ENCODE measurements at regions not wholly inside any gene's neighbourhood (a gene's known extent, or its start where the extent isn't known, plus 50 kb on each side); places are given as distances from the start of the nearest gene placed in this dataset.

DNA sequence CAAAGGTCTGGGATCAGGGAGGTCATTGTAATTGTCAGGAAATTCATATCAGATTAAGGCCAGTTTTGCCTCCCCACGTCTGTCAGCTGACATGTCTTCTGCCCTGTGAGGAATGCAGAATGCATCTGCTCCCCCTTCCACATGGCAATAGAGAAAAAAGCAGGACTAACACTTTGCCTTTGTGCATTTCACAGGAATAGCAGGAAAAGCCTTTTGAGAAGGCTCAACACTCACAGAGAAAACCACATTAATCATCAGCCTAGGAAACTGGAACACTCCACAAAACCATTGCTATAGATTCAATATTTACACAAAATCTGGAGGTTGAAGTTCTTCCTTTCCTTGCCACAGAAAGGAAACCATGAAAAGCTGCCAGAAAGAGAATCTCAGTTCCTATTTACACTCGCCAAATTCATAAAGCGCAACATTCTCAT lies 165.2 kb upstream of the HES1 start:
- DNase-seq, result no peak

DNA sequence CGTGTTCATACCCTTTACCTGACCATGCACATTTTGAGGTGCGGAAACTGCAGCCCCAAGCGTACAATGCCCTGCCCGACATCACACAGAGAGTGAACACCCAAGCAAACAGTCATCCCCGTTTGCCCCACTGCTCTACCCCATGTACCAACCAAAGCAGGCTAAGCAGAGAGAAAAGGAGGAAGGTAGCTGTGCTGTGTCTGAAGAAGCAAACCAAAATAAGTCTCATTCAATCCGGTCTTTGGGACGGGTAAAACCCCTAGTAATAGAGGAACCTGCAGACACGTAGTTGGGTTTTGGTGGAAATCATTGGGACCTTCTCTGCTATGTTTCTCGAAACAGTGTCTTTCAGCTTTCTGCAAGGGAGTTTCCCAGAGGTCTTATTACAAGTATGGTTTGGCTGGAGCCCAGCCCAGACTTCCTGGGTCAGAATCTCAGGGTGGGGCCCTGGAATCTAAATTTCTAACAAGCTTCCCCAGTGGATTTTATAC lies 164.6 kb upstream of the HES1 start:
- DNase-seq, result no peak

DNA sequence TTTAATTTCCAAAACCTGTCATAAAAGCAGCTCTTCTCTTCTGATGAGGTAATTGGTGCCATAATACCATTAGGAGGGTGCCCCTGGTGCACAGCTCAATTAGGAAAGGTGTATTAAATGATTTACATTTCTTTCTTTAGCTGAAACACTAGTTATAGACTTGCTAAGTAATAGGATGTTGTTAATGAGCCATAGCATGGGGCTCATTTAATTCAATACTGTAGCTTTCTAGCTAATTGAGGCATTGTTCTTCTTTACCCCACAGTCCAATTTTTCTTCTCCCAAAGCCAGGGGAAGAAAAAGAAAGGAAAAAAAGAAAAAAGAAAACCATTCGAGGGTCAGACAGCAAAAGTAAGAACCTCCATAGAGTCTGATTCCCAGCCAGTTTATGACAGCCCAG lies 164.0 kb upstream of the HES1 start:
- no peak for DNase-seq

DNA sequence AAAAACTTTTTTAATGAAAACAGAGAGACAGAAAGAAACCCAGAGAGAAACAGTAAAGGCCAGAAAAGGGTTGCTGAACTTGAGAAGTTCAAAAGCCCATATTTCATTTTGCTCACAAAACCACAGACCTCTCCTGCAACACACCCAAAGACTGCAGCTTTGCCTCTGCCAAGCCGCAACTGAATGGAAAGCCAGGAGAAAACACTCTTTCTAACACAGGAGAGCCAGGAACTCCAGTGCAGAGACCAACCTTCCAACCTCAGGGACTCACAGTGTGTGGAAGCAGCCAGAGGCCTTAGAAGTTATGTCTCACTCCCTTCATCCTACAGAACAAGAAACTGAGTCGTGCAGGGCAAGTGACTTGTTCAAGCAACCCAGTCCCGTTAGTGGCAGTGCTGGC lies 163.1 kb upstream of the HES1 start:
- no peak for DNase-seq

DNA sequence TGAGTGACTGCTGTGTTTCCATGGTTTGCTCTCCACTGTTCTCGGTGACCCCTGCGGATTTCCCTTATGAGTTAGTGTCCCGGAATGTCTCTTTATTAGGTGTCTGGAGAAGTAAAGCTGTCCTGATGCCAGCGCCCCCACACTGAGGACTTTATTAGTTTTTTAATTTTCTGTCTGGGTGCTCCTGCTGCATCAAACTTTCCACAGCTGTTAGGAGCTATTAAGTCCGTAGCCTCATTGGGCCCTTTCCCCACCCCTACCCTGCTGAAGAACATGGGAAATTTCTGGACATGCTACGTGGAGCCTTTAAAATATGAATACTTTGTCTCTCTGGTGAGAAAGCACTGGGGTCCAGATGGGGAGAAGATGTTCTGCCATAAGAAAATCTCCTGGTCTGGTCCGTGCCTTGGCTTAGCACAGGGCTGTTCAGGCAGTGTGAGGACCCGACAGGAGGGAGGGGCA lies 161.7 kb upstream of the HES1 start:
- DNase-seq, result no peak

DNA sequence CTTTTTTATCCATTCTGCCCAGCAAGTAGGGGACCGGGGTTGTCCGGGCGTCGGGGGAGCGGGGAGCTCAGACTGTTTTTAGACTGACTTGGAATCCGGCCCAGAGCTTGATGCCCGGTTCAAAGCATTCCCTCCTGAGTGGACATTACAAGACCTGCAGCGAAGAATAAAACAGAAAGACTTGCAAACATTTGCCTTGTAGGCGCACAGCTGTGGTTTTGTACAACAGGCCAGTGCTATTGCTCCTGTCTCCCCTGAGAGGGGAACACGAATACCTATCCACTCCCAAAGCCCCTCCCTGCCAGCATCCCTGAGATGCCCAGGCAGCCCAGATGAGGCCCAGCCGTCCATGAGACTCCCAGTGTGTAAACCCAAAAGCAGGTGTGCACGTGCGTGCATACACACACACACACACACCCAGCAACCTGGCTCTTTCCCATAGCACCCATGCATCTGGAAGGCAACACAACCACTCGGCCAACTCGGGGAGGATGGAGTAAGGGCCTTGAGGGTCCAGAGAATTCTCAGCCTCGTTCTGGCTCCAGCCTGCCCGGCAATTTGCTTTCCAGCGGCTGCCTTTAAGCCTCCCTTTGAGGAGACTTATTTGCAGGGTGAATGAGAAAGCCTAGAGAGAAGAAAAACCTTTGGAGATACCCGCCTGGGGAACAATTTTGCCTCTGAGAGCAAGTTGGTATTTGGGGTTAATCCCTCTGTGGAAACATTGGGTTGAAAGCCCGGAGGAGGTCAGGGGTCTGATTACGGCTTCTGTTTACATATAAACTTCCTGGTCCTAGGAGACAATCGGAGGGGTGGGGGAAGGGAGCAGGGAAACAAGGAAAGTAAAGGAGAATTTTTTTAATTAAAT lies 161.0 kb upstream of the HES1 start:
- no peak for DNase-seq

DNA sequence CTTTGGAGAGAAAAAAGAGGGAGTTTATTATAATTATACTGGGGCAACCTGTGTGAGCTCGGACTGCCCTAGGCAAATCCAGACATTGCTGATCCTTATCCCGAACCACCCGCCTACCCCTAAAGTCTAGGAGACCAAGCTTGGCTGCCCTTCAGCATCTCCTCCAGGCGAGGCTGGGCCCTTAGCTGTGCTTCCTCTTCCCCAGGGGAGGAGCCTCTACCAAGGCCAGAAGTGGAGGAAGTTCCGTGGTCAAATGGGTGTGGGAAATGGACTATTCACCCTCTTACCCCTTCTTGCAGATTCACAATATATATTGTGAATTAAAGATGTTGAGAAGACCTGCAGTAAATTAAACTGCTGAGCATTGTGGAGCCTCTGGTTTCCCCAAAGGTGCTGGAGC lies 158.3 kb upstream of the HES1 start:
- no peak for DNase-seq

DNA sequence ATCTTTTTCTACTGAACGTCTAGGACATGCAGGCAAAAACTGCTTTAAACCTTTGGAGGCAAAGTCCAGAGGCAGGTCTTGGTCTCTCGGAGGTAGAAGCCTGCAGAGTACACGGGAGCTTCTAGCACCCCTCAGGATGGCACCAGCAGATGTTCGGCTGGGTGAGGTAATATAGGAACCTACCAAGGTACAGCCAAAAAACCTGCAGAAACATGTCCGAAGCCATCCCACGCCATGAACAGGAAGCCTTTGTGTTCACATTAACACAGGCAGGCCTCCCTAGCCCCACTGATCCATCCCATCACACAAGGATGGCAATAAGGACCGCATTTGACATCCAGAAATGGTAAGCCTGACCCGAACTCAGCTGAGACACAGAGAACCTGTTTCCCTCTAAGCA lies 157.9 kb upstream of the HES1 start:
- no peak for DNase-seq

DNA sequence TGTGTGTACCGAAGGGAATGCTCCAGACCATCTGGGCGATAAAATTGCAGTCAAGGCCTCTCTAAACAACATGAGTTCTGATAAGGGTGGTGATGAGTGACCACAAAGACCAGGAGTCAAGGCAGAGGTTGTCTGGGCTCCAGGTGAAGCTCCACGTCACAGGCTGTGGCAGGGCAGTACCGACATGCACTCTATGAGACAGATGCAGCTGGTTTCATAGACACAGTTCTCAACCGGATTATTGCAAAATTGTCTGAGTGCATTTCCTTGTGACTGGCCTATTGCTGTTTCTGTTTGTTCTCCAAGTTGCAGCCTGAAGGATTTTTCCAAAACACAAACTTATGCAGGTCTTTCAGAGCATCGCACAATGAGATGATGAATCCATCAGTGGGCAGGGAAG lies 157.5 kb upstream of the HES1 start:
- no peak for DNase-seq

DNA sequence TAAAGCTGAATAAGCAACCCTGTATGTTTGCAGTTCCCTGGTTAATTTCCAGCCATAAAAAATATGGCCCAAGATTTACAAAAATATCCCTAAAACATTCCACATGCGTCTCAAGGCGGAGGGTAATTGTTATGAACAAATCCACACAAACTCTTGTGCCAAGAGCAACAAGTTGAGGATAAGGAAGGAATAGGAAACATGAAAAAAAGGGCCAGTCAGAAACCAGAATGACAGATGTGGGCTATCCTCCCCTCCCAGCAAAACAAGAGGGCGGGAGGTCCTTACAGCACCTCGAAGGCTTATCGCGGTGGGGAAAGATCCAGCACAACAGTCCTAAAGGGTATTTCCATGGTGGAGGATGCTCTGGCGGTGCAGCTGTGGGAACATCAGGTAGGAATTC lies 155.6 kb upstream of the HES1 start:
- no peak for DNase-seq

DNA sequence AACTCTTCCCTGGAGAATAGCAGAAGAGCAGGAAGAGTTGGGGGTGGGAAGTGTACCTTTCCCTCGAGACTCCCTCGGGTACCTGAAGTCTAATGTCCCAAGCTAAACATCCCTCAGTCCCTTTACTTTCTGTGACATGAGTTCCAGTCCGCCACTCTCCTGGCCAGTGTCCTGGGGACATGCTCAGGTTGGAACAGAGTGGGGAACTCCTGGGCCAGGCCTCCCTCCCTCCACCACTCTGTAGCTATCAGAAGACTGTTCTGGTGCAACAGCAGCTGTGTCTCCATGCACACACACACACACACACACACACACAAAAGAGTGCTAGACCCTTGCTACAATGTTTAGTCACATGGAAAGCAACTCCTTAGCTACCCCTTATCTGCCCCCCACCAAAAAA lies 155.0 kb upstream of the HES1 start:
- DNase-seq, result no peak

DNA sequence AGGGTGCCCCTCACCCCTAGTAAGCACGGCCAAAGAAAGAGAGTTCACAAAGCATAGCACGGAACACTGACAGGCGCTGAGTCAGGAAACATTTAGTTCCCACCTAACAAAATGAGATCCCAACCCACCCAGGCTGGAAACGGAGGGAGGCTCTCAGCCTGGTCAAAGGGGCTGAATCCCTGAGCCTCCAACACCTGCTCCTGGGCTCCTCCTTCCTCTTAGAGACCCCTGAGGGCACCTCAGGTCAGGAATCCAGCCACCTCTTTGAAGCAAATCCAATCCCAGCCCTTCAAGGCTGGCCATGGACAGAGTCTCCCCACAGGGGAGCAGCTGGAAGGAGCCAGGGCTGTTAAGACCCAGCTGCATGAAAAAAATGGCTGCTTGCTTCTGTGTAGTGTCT lies 154.4 kb upstream of the HES1 start:
- DNase-seq, result no peak

DNA sequence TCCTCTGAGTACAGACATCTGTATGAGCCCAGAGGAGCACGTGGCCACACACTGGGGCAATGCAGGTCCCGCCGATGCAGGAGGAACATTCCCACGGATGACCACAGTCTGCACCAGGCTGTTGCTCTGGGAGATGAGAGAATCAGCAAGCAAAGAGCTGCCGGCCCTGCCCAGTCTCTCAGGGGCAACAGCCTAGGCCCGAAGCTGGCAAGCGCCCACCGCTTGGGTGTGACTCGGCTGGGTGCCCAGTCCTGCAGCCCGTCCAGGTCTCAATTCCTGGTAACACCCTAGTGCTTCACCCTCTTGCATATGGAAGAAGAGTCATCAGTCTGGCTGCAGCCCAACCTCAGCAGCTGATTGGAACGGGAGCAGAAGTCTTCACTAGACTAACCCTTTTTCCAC lies 153.7 kb upstream of the HES1 start:
- DNase-seq, result no peak

DNA sequence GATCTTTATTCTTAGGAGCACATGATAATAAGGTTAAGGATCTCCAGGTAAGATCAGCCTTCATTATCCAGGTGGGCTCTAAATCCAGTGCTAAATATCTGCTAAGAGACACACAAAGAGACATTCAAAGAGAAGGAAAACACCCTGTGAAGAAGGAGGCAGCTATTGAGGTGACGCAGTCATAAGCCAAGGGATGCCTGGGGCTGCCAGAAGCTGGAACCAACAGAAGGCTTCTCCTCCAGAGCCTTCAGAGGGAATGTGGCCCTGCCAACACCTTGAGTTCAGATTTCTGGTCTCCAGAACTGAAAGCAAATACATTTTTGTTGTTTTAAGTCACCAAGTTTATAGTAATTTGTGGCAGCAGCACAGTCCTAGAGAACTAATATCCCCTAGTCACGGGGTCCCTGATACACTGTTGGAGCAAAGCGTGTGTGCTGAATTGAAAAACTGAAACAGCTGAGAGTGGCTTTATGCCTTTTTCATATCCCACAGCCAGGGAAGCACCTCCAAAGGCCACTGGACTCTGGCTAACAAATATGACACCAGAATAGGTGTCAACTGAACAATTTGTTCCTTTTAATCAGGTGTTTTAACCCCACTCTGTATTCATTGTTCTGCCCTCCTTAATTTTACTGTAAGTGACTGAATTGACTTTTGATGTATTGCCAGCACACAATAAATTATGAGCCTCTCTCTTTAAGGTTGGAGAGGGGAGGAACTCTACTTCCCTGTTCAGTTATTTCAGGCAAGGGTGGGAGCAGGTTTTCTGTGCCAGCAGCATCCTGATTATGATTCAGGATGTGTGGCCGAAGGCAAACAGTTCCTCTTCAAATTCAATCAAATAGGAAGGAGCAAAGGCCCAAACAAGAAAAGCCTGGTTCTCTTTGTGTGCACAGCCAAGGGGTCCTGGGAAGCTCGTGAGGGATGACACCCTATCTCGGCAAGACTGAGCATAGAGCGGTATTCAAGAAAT lies 151.8 kb upstream of the HES1 start:
- no peak for DNase-seq

DNA sequence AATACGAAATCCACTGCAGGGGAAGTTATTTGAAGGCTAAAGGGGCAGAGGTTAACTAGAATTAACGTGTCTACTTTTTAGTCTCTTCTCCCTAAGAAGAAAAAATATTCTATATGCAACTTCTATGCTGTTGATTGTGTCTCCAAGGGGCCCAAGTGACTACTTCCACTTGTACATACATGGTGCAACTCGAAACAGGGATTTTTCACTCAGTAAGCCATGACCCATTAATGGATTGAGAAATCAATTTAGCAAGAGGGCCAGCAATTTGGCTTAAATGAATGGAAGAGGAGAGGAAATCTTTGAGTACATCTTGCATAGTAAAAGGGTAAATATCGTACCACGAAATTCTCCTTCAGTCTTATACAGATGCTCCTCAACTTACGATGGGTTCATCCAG lies 151.1 kb upstream of the HES1 start:
- no peak for DNase-seq

DNA sequence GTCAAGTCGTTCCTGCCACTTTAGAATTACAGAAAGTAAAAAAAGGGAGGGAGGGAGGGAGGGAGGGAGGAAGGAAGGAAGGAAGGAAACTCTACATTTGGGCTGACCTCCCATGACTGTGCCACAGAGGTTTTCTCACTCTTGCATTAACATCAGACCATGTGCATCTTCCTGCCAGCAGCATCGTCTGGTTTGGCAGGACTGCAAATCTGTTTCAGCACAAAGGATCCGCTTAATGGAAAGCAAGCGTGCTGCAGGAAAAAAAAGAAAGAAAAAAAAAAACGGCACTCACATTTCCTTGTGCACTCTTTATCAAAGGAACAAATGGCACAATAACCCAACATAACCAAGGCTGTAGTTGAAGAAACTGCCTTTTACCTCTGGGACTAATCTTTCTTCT lies 148.8 kb upstream of the HES1 start:
- no peak for DNase-seq

DNA sequence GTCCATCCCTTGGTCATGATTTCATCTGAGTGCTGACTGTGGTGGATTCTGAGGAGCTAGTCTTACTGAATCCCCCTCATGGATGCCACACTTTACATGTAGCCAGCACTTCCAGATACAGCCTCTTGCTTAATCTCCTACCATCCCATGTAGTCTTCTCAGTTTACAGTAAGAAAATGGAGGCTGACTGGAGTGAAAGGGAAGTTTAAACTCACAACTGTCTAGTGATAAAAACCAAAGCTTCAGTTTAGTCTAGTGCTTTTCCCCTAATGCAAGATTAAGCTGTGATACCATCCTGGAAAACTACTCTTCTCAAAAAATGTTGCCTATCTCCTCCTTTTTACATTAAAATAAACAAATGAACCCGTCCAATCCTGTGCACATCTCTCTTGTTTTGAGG lies 146.8 kb upstream of the HES1 start:
- DNase-seq, result no peak

DNA sequence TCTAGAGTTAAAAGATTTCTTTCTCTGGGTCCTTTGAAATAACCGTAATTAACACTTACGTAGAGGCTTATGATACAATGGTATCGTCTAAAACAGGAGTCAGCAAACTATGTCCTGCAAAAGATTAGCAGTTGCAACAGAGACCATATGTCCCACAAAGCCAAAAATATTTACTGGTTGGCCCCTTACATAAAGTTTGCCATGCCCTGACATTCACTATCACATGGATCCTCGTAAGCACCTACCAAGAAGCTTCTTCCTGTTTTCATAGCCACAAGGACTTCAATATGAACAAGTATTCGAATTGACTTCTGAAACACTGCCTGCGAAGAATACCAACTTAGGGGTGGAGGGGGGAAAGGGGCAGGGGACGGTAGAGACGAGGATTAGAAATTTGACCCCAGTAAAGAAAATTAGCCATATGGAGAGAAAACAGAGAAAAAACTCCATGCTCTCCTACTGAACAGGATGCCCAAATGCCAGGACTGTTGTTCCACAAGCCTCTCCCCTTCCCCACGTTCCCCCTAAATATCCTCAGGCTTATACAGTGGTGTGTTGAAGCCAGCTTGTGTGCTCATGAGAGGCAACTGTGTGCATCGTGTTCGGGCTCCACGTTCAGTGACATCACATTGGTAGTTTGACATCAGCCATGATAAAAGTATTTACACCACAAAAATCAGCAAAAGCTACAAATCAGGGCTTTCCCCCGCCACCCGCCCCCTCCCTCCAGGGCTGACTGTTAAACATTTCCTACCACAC lies 144.1 kb upstream of the HES1 start:
- DNase-seq, result no peak

DNA sequence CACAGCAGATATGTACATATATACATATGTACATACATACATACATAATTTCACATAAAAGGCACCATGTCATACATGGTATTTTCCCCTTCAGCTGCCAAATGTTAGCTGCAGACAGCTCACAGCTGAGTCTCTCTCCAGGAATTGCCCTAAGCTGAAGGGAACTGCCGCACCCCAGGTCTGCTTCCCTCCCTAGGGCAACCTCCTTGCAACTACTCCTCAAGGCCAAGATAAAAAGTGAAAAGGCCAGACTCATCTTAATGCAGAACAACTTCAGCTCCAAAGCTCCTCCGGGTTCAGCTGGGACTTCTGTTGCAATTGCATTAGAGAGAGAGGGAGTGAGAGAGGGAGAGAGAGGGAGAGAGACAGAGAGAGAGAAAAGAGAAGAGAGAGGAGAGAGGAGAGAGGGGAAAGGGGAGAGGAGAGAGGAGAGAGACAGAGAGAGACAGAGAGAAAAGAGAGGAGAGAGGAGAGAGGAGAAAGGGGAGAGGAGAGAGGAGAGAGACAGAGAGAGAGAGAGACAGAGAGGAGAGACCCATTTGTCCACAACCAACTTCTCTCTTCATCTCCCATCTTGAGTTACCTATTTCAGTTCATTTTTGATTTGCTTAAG lies 143.4 kb upstream of the HES1 start:
- DNase-seq, result no peak

DNA sequence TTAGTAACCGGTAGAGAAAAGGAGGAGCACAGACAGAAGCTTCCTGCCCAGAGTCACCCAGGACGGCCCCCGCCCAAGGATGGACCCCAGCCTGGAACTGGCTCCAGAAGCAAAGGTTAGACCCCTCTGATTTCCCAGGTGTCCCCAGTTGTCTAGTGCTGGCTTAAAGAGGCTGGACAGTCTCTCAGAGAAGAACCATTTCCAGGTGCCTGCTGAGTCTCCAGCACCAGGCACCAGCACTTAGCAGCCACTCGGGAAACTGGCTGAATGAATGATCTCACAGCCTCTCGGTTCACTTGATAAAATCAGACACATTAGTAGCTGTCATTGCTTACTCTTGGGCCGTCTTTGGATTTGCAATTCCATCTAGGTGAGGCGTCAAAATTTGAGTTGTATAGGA lies 139.7 kb upstream of the HES1 start:
- DNase-seq, result no peak

DNA sequence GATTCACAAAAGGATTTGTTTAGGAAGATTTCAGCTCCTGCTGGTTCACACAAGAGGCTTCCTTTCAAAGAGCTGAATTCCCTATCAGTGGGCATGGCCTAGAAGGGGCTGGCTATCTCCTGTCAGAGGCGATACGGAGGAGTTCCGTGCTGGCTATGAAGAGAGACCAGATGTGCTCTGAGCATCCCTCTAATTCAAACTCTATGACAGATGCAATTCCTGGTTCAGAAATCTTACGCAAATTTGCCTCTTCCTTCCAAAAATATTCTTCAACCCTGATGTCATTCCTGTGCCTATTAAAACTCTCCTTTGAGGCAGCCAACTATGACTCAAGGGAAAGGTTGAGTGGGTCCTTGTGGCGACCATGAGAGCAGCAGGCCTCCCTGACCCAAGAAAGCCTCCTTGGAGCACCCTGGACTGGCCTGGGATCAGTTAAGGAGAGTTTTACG lies 139.3 kb upstream of the HES1 start:
- no peak for DNase-seq
